Panc1 (cell line): ENCODE measurements at regions not wholly inside any gene's neighbourhood (a gene's known extent, or its start where the extent isn't known, plus 50 kb on each side); places are given as distances from the start of the nearest gene placed in this dataset.
"Not testable (repeated sequence)": the region's sequence is repeated elsewhere in the genome, so short reads cannot be mapped to it uniquely, and the experiment has no call there.

Experiments
- CTCF ChIP-seq: fragments of 450-650 bp; IDR thresholded peaks from 2 replicates; pipeline ENCODE4 v1.5.1; 2017; ENCODE audit warnings: mild to moderate bottlenecking
- POLR2AphosphoS5 ChIP-seq: IDR thresholded peaks from 2 replicates; pipeline ENCODE4 v1.6.1; 2012; ENCODE audit warnings: mild to moderate bottlenecking, low read depth, low read length, moderate library complexity
- REST ChIP-seq, 2 experiments: IDR thresholded peaks; 2 replicates each; pipeline ENCODE4 v1.6.1; 2011 to 2012; ENCODE audit warnings: low read depth in 2 of 2, control low read depth in 1 of 2, low read length in 1 of 2, mild to moderate bottlenecking in 1 of 2, moderate library complexity in 1 of 2; ENCODE audit not compliant: insufficient read depth in 1 of 2
- SIN3A ChIP-seq: IDR thresholded peaks from 2 replicates; pipeline ENCODE4 v1.6.1; 2012; ENCODE audit warnings: low read depth, mild to moderate bottlenecking, low read length, moderate library complexity, borderline replicate concordance; ENCODE audit not compliant: insufficient read depth

- TF ChIP-seq SIN3A; CTCF; REST (IDR thresholded peaks at IDR 0.05; ENCODE audit: insufficient read depth in 1 of 2, low read depth in 2 of 2, low read length in 1 of 2); POLR2AphosphoS5: not testable (repeated sequence)
These were observed 379.7 kb downstream of the TP53TG3F start for GRCh38 chr16:33839157-33839556.
